Smooth muscle cell (in vitro differentiated cells): ENCODE measurements at regions not wholly inside any gene's neighbourhood (a gene's known extent, or its start where the extent isn't known, plus 50 kb on each side); places are given as distances from the start of the nearest gene placed in this dataset.

Source experiments
- DNase-seq: peaks from one replicate; lab custom pipeline; 2025; ENCODE audit not compliant: unreplicated experiment; lab: John Stamatoyannopoulos, UW
- H2AFZ ChIP-seq: fragments of 200-600 bp; sonication (generic); 2 replicates; pipeline ENCODE4 v1.6.0; 2016; ENCODE audit warnings: antibody characterized with exemption, low read depth, mild to moderate bottlenecking
- H3F3A ChIP-seq: fragments of 200-600 bp; sonication (generic); 2 replicates; pipeline ENCODE4 v1.6.0; 2017; ENCODE audit warnings: antibody characterized with exemption, low read depth
- H3K27ac ChIP-seq: fragments of 200-600 bp; sonication (generic); 2 replicates; pipeline ENCODE4 v1.5.1; 2016; ENCODE audit warnings: low read depth, mild to moderate bottlenecking
- H3K27me3 ChIP-seq: fragments of 200-600 bp; sonication (generic); 2 replicates; pipeline ENCODE4 v1.6.1; 2016; ENCODE audit warnings: low read depth, mild to moderate bottlenecking
- H3K36me3 ChIP-seq: fragments of 200-600 bp; sonication (generic); 2 replicates; pipeline ENCODE4 v1.5.1; 2016; ENCODE audit warnings: low read depth
- H3K4me1 ChIP-seq: fragments of 200-600 bp; sonication (generic); 2 replicates; pipeline ENCODE4 v1.5.1; 2016; ENCODE audit warnings: low read depth
- H3K4me2 ChIP-seq: fragments of 200-600 bp; sonication (generic); 2 replicates; pipeline ENCODE4 v1.6.0; 2016; ENCODE audit warnings: mild to moderate bottlenecking
- H3K4me3 ChIP-seq: fragments of 200-600 bp; sonication (generic); 2 replicates; pipeline ENCODE4 v1.5.1; 2016; ENCODE audit warnings: mild to moderate bottlenecking
- H3K79me2 ChIP-seq: fragments of 200-600 bp; sonication (generic); 2 replicates; pipeline ENCODE4 v1.6.0; 2016; ENCODE audit warnings: low read depth, mild to moderate bottlenecking
- H3K9ac ChIP-seq: fragments of 200-600 bp; sonication (generic); 2 replicates; pipeline ENCODE4 v1.6.0; 2016; ENCODE audit warnings: low read depth
- H3K9me3 ChIP-seq: fragments of 200-600 bp; sonication (generic); replicated peaks from 2 replicates; pipeline ENCODE4 v1.5.1; 2016; ENCODE audit warnings: low read depth
- H4K20me1 ChIP-seq: fragments of 200-600 bp; sonication (generic); 2 replicates; pipeline ENCODE4 v1.6.0; 2016; ENCODE audit warnings: low read depth
- WGBS: methylation state at CpG from one replicate; pipeline ENCODE4 v1.1.7; 2016; ENCODE audit warnings: low lambda C conversion rate; 5-methylcytosine and 5-hydroxymethylcytosine counted together
- TF ChIP-seq, protein P1 (sequence below): fragments of 200-600 bp; sonication (generic); IDR thresholded peaks from 2 replicates; pipeline ENCODE4 v1.5.1; 2017; ENCODE audit warnings: borderline replicate concordance, mild to moderate bottlenecking, antibody characterized with exemption; ENCODE audit not compliant: insufficient read depth, poor library complexity, severe bottlenecking

DNA sequence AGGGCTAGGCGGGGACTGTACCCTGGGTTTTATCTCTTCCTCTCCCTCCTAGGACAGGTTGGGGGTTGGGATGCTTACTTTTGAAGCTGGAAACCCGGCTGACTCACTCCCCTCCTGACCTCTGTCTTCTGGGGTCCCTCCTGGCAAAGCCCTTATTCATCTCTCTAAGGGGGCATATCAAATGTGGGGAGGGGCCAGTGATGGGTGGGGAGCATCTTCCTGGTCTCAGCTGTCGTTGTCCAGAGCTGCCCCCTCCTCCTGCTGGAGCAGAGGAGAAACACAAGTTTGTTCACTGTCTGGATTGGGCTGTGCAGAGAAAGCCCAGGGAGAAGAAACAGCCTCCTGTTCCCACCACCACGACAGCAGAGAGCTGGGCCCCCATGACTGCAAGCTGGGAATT is 85.8 kb downstream of the TNFAIP2 start:
- Histone ChIP-seq H3K9ac (peak overlapping the region; percentile 57), H3K36me3 (no peaks in the 10 kb centered on the region), H3K4me2 (peak overlapping the region; percentile 89), H3K27ac (peak overlapping the region; percentile 90), H3K9me3 (no peaks in the 10 kb centered on the region), H3F3A (peaks cover 11% of the 10 kb centered on the region), H3K4me3 (peak overlapping the region; percentile 57), H3K4me1 (no peaks in the 10 kb centered on the region), H4K20me1 (no peaks in the 10 kb centered on the region), H2AFZ (no peak overlapping the region), H3K27me3 (no peaks in the 10 kb centered on the region), H3K79me2 (peaks cover 4% of the 10 kb centered on the region)
- 33% methylated on average over 4 of the region's 4 CpGs for WGBS
- TF ChIP-seq, protein P1, sequence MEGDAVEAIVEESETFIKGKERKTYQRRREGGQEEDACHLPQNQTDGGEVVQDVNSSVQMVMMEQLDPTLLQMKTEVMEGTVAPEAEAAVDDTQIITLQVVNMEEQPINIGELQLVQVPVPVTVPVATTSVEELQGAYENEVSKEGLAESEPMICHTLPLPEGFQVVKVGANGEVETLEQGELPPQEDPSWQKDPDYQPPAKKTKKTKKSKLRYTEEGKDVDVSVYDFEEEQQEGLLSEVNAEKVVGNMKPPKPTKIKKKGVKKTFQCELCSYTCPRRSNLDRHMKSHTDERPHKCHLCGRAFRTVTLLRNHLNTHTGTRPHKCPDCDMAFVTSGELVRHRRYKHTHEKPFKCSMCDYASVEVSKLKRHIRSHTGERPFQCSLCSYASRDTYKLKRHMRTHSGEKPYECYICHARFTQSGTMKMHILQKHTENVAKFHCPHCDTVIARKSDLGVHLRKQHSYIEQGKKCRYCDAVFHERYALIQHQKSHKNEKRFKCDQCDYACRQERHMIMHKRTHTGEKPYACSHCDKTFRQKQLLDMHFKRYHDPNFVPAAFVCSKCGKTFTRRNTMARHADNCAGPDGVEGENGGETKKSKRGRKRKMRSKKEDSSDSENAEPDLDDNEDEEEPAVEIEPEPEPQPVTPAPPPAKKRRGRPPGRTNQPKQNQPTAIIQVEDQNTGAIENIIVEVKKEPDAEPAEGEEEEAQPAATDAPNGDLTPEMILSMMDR: no peak
- DNase-seq: no peak

DNA sequence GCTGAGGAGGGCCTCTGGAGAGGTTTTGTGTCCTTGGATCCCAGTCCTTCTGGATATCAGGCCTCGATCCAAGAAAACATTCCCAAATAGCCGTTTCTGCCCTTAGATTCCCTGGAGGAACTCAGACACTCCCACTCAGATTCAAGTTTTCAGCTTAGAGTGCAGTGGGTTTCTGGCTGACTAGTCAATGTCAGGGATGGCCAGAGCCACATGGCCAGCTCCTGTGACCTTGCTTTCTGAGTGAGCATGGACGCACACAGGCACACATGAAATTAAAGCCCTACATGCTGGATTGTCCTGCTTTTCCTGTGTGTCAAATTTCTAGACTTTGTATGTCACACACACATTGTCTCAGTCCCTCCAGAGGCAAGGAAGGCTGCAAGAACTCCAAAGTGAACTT is 86.2 kb downstream of the TNFAIP2 start:
- Histone ChIP-seq H3K36me3 (no peaks in the 10 kb centered on the region), H3K79me2 (peaks cover 4% of the 10 kb centered on the region), H3K9me3 (no peaks in the 10 kb centered on the region), H3F3A (peaks cover 10% of the 10 kb centered on the region), H3K27ac (peak overlapping the region; percentile 90), H3K4me2 (peak overlapping the region; percentile 89), H2AFZ (no peak overlapping the region), H3K4me1 (no peaks in the 10 kb centered on the region), H4K20me1 (no peaks in the 10 kb centered on the region), H3K4me3 (peak overlapping the region; percentile 57), H3K27me3 (no peaks in the 10 kb centered on the region), H3K9ac (peak overlapping the region; percentile 57)
- WGBS: 70% methylated on average over 3 of the region's 3 CpGs
- TF ChIP-seq, protein P1: no peak
- DNase-seq: no peak

DNA sequence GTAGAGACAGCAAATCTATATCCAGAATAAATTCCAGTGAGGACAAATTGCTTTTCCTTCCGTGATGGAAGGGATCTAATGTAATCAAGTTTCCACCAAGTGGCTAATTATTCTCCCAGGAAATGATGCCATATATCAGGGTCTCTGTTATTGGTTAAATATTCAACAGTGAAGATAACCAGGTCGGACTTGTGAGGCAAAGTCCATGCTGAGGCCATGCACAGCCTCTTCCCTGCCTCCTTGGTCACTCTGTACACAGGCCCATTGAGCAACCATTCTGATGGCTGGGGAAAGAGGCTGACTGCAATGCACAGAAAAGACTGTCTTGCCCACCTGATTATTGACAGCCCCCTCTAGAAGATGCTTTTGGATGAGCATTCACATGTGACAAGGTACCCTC is 90.1 kb downstream of the TNFAIP2 start:
- no peak overlapping the region for H3K4me2 ChIP-seq
- H2AFZ ChIP-seq: no peak overlapping the region
- no peak overlapping the region for H3K27ac ChIP-seq
- 95% methylated on average over 2 of the region's 2 CpGs for WGBS
- H3K79me2 ChIP-seq: no peaks in the 10 kb centered on the region
- H3K36me3 ChIP-seq: no peaks in the 10 kb centered on the region
- H3K9ac ChIP-seq: no peak overlapping the region
- no peaks in the 10 kb centered on the region for H3K4me1 ChIP-seq
- H3K27me3 ChIP-seq: no peaks in the 10 kb centered on the region
- TF ChIP-seq, protein P1: no peak
- H3F3A ChIP-seq: peaks cover 6% of the 10 kb centered on the region
- no peaks in the 10 kb centered on the region for H4K20me1 ChIP-seq
- H3K9me3 ChIP-seq: no peaks in the 10 kb centered on the region
- no peak for DNase-seq
- H3K4me3 ChIP-seq: no peak overlapping the region

DNA sequence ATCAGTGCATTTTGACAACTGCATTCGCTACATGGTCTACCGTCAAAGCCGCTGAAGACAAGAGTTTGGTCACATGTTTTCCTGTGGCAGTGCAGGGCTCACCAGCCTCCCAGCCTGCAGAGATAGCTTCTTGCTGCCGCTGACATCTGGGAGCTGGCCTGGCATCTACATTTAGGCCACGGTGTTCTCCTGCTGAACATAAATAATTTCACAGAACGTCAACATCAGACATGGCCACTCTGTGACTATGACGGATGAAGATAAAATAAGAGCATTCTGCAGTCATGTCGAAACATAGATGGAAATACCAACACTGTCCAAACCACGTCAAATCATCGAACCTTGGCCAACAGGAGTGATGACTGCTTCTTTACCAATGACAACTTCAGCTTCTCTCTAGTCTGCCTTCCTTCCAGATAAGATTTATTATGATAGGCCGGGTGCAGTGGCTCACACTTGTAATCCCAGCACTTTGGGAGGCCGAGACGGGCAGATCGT is 91.2 kb downstream of the TNFAIP2 start:
- Histone ChIP-seq H3K4me1 (no peaks in the 10 kb centered on the region), H3F3A (peaks cover 3% of the 10 kb centered on the region), H3K36me3 (no peaks in the 10 kb centered on the region), H3K27ac (no peak overlapping the region), H4K20me1 (no peaks in the 10 kb centered on the region), H3K9me3 (no peaks in the 10 kb centered on the region), H2AFZ (no peak overlapping the region), H3K9ac (no peak overlapping the region), H3K79me2 (no peaks in the 10 kb centered on the region), H3K4me3 (no peak overlapping the region), H3K27me3 (no peaks in the 10 kb centered on the region), H3K4me2 (no peak overlapping the region)
- TF ChIP-seq, protein P1: no peak
- WGBS: 89% methylated on average over 14 of the region's 14 CpGs
- no peak for DNase-seq
